Endothelial cell of umbilical vein (primary cell): ENCODE measurements at regions not wholly inside any gene's neighbourhood (a gene's known extent, or its start where the extent isn't known, plus 50 kb on each side); places are given as distances from the start of the nearest gene placed in this dataset.

ENCODE experiments used
- BruUV-seq: library from RNA; stranded (reverse); fragments of 400-500 nt; replicated peaks from 2 replicates; lab custom pipeline; 2021; lab: Mats Ljungman, UMichigan
- CTCF ChIA-PET: fragments of 300-600, 350-600 bp; sonication (Branson Sonifier 250); formaldehyde crosslinking; loops from one replicate; lab custom pipeline; 2021; ENCODE audit warnings: antibody characterized with exemption, inconsistent platforms; lab: Charles Lee
- POLR2A ChIA-PET: fragments of 300-600, 350-600 bp; sonication (Branson Sonifier 250); formaldehyde crosslinking; loops from one replicate; lab custom pipeline; 2021; ENCODE audit warnings: antibody characterized with exemption, inconsistent platforms; lab: Charles Lee
- DNase-seq: peaks from one replicate; pipeline ENCODE4 v3.0.0-alpha.2; 2011; ENCODE audit warnings: low read depth, low spot score
- FAIRE-seq: peaks from 2 replicates; lab custom pipeline; 2011; peaks lifted over from hg19 to GRCh38; lab: Jason Lieb, UNC
- H2AFZ ChIP-seq: 2 replicates; pipeline ENCODE4 v1.6.0; 2012; ENCODE audit warnings: low read depth, low read length, control low read depth, inconsistent platforms
- H3K27ac ChIP-seq: 2 replicates; pipeline ENCODE4 v1.5.1; 2011; ENCODE audit warnings: low read depth, mild to moderate bottlenecking, control low read depth, low read length, moderate library complexity; ENCODE audit not compliant: insufficient read depth
- H3K27me3 ChIP-seq, 2 experiments: 2 replicates each; pipeline versions ENCODE4 v1.6.0 to v1.6.1; 2011; ENCODE audit warnings: low read length in 2 of 2, mixed read lengths in 1 of 2; ENCODE audit not compliant: control insufficient read depth in 2 of 2, insufficient read depth in 2 of 2
- H3K36me3 ChIP-seq, 2 experiments: 2 replicates in 1 of 2; 3 replicates in 1 of 2; pipeline ENCODE4 v1.5.1; 2011; ENCODE audit warnings: low read length in 2 of 2, mild to moderate bottlenecking in 1 of 2, moderate library complexity in 1 of 2; ENCODE audit not compliant: control insufficient read depth in 2 of 2, insufficient read depth in 2 of 2; ENCODE audit errors: extremely low read depth in 1 of 2
- H3K4me1 ChIP-seq: 3 replicates; pipeline ENCODE4 v1.5.1; 2011; ENCODE audit warnings: mild to moderate bottlenecking, low read length; ENCODE audit not compliant: control insufficient read depth, insufficient read depth; ENCODE audit errors: extremely low read depth
- H3K4me2 ChIP-seq: 2 replicates; pipeline ENCODE4 v1.6.1; 2011; ENCODE audit warnings: low read length, control low read depth, mixed read lengths; ENCODE audit not compliant: insufficient read depth
- H3K4me3 ChIP-seq, 3 experiments: fragments of 200-600 bp in 1 of 3; sonication (generic), shearing (Covaris generic) in 1 of 3; replicated peaks in 1 of 3; 2 replicates each; pipeline ENCODE4 v1.5.1; 2011 to 2016; ENCODE audit warnings: control low read depth in 3 of 3, low read length in 3 of 3, mild to moderate bottlenecking in 2 of 3, inconsistent platforms in 1 of 3, low read depth in 1 of 3, moderate library complexity in 1 of 3; ENCODE audit not compliant: insufficient read depth in 1 of 3
- H3K79me2 ChIP-seq: 2 replicates; pipeline ENCODE4 v1.6.0; 2012; ENCODE audit warnings: low read length, inconsistent platforms; ENCODE audit not compliant: control insufficient read depth, insufficient read depth
- H3K9ac ChIP-seq: replicated peaks from 2 replicates; pipeline ENCODE3; 2011; ENCODE audit warnings: low read length, control low read depth; ENCODE audit not compliant: insufficient read depth; ENCODE audit errors: extremely low read depth
- H3K9me1 ChIP-seq: replicated peaks from 3 replicates; pipeline ENCODE4 v1.6.0; 2011; ENCODE audit warnings: mild to moderate bottlenecking, low read length; ENCODE audit not compliant: control insufficient read depth, insufficient read depth; ENCODE audit errors: extremely low read depth
- H3K9me3 ChIP-seq: replicated peaks from 2 replicates; pipeline ENCODE4 v1.5.1; 2012; ENCODE audit warnings: low read length, inconsistent platforms; ENCODE audit not compliant: control insufficient read depth, insufficient read depth
- H4K20me1 ChIP-seq: replicated peaks from 2 replicates; pipeline ENCODE3; 2011; ENCODE audit warnings: mild to moderate bottlenecking, low read length; ENCODE audit not compliant: control insufficient read depth, insufficient read depth; ENCODE audit errors: extremely low read depth
- CTCF ChIP-seq, 2 donors: IDR thresholded peaks; 1 replicate in 1 of 2; 2 replicates in 1 of 2; pipeline ENCODE4 v1.5.1; 2011; ENCODE audit warnings: low read length in 2 of 2, mild to moderate bottlenecking in 2 of 2, moderate library complexity in 2 of 2, control low read depth in 1 of 2, inconsistent platforms in 1 of 2, low read depth in 1 of 2; ENCODE audit not compliant: insufficient read depth in 1 of 2; ENCODE audit errors: extremely low read depth in 1 of 2
- EZH2 ChIP-seq: IDR thresholded peaks from 2 replicates; pipeline ENCODE4 v1.6.1; 2012; ENCODE audit warnings: borderline replicate concordance, low read depth, mild to moderate bottlenecking, moderate library complexity, low read length, inconsistent platforms; ENCODE audit not compliant: severe bottlenecking
- FOS ChIP-seq: IDR thresholded peaks from 2 replicates; pipeline ENCODE4 v1.6.1; 2011; ENCODE audit warnings: mild to moderate bottlenecking, low read length, moderate library complexity, borderline replicate concordance; ENCODE audit not compliant: insufficient read depth
- GATA2 ChIP-seq: IDR thresholded peaks from 2 replicates; pipeline ENCODE4 v1.7.0; 2011; ENCODE audit warnings: low read depth, mild to moderate bottlenecking, moderate library complexity, mixed read lengths, low read length; ENCODE audit not compliant: insufficient read length, insufficient read depth
- JUN ChIP-seq: IDR thresholded peaks from 2 replicates; pipeline ENCODE4 v1.6.1; 2011; ENCODE audit warnings: borderline replicate concordance, low read depth; ENCODE audit not compliant: insufficient read length, insufficient read depth
- MAX ChIP-seq: IDR thresholded peaks from 2 replicates; pipeline ENCODE4 v1.6.1; 2011; ENCODE audit not compliant: insufficient read depth, insufficient read length
- MYC ChIP-seq: IDR thresholded peaks from one replicate; pipeline ENCODE4 v1.6.1; 2011; ENCODE audit warnings: mild to moderate bottlenecking, low read depth, low read length
- POLR2A ChIP-seq: IDR thresholded peaks from 2 replicates; pipeline ENCODE4 v1.6.1; 2012; ENCODE audit warnings: low read depth, mild to moderate bottlenecking, control low read depth, low read length
- POLR2AphosphoS5 ChIP-seq: IDR thresholded peaks from 2 replicates; pipeline ENCODE4 v1.6.1; 2012; ENCODE audit warnings: low read depth, mild to moderate bottlenecking, control low read depth, low read length, moderate library complexity; ENCODE audit not compliant: insufficient read depth
- dilution Hi-C: fragments of 300-500 bp; cut with MboI; formaldehyde crosslinking; loops from one replicate; pipeline ENCODE4 v1.15.0; 2019; ENCODE audit warnings: low sequenced_read_pairs; ENCODE audit not compliant: extremely low pct_ligation_motif_present
- intact Hi-C: fragments of 100-400 bp; cut with micrococcal nuclease; formaldehyde crosslinking; loops from one replicate; pipeline ENCODE4 v1.10.0; 2022

- ChIA-PET CTCF (interaction anchor here (1.1 to 2.9 kb wide), 2 partner anchors 79 to 180 kb away, joined by 5 to 14 read pairs; no protein-coding TSS in a partner anchor), POLR2A (no interaction called here)
- no peaks in the 10 kb centered on the region for H3K79me2 ChIP-seq
- TF ChIP-seq JUN: no peak
- no peak for TF ChIP-seq MYC
- no peak for TF ChIP-seq MAX
- TF ChIP-seq EZH2: no peak
- TF ChIP-seq CTCF (IDR thresholded peaks at IDR 0.05; ENCODE audit: extremely low read depth in 1 of 2, insufficient read depth in 1 of 2, low read depth in 1 of 2, low read length in 2 of 2): no peak
- no peak for TF ChIP-seq FOS
- no peak for TF ChIP-seq POLR2AphosphoS5
- TF ChIP-seq GATA2: no peak
- TF ChIP-seq POLR2A: no peak
- BruUV-seq: no TSS peak
- no peak overlapping the region for H3K4me2 ChIP-seq
- no peak overlapping the region for H3K9ac ChIP-seq
- DNase-seq (no peak), FAIRE-seq (no peak)
- H3K36me3 ChIP-seq: no peaks in the 10 kb centered on the region
- no peak overlapping the region for H3K4me3 ChIP-seq
- H2AFZ ChIP-seq: no peak overlapping the region
- H3K9me1 ChIP-seq: no peaks in the 10 kb centered on the region
- H4K20me1 ChIP-seq: no peaks in the 10 kb centered on the region
- dilution Hi-C loops (no loop called here), intact Hi-C loops (no loop called here)
- no peak overlapping the region for H3K27ac ChIP-seq
- no peaks in the 10 kb centered on the region for H3K4me1 ChIP-seq
- no peaks in the 10 kb centered on the region for H3K27me3 ChIP-seq
- H3K9me3 ChIP-seq: no peaks in the 10 kb centered on the region
These were observed 93.4 kb downstream of the BLID start for GRCh38 chr11:122022646-122023045.
